IMR-90 (cell line): ENCODE measurements at regions not wholly inside any gene's neighbourhood (a gene's known extent, or its start where the extent isn't known, plus 50 kb on each side); places are given as distances from the start of the nearest gene placed in this dataset.

Experiments
- ATAC-seq: fragments of 200-7000 bp; cut with Tn5 transposase; 2 replicates; pipeline ENCODE4 v1.9.1; 2020; ENCODE audit warnings: low read depth, mild to moderate bottlenecking, moderate library complexity
- BruUV-seq: library from RNA; stranded (reverse); fragments of 400-500 nt; replicated peaks from 2 replicates; lab custom pipeline; 2021; lab: Mats Ljungman, UMichigan
- CTCF ChIA-PET: fragments of 300-600 bp; formaldehyde crosslinking; extraction: SDS; loops from one replicate; lab custom pipeline; 2021; ENCODE audit warnings: antibody characterized with exemption; lab: Yijun Ruan, JAX
- POLR2A ChIA-PET: fragments of 300-600 bp; sonication (Branson Sonifier 250); formaldehyde crosslinking; loops from one replicate; lab custom pipeline; 2022; ENCODE audit warnings: antibody characterized with exemption; ENCODE audit not compliant: unreplicated experiment; lab: Charles Lee
- DNase-seq: peaks from one replicate; pipeline ENCODE4 v3.0.0; 2013
- H2AFZ ChIP-seq: replicated peaks from 2 replicates; pipeline ENCODE3; 2013; ENCODE audit warnings: low read length, mild to moderate bottlenecking; ENCODE audit not compliant: poor library complexity
- H2AK5ac ChIP-seq: 2 replicates; pipeline ENCODE4 v1.6.1; 2013; ENCODE audit warnings: low read depth, low read length, inconsistent platforms
- H2AK9ac ChIP-seq: replicated peaks from 2 replicates; pipeline ENCODE3; 2013; ENCODE audit warnings: mild to moderate bottlenecking, low read depth, low read length, moderate library complexity; ENCODE audit not compliant: poor library complexity
- H2BK120ac ChIP-seq: 2 replicates; pipeline ENCODE4 v1.6.1; 2013; ENCODE audit warnings: low read depth, low read length, inconsistent platforms
- H2BK15ac ChIP-seq: 3 replicates; pipeline ENCODE4 v1.6.1; 2013; ENCODE audit warnings: low read depth, low read length, inconsistent platforms
- H2BK20ac ChIP-seq: 2 replicates; pipeline ENCODE4 v1.6.1; 2013; ENCODE audit warnings: low read depth, mild to moderate bottlenecking, inconsistent platforms, low read length, moderate library complexity
- H2BK5ac ChIP-seq: 2 replicates; pipeline ENCODE4 v1.6.1; 2013; ENCODE audit warnings: mild to moderate bottlenecking, low read depth, low read length, inconsistent platforms; ENCODE audit not compliant: poor library complexity, severe bottlenecking
- H3K14ac ChIP-seq: replicated peaks from 2 replicates; pipeline ENCODE4 v1.6.1; 2013; ENCODE audit warnings: low read depth, low read length, inconsistent platforms
- H3K18ac ChIP-seq: 2 replicates; pipeline ENCODE4 v1.6.1; 2013; ENCODE audit warnings: low read depth, low read length, control low read depth
- H3K23ac ChIP-seq: 2 replicates; pipeline ENCODE4 v1.6.1; 2013; ENCODE audit warnings: low read depth, low read length, inconsistent platforms
- H3K27ac ChIP-seq: 2 replicates; pipeline ENCODE4 v1.5.1; 2013; ENCODE audit warnings: mild to moderate bottlenecking, control low read depth, low read length; ENCODE audit not compliant: insufficient read depth
- H3K27me3 ChIP-seq: 2 replicates; pipeline ENCODE4 v1.6.1; 2013; ENCODE audit warnings: low read length; ENCODE audit not compliant: control insufficient read depth, insufficient read depth
- H3K36me3 ChIP-seq: 2 replicates; pipeline ENCODE4 v1.6.1; 2013; ENCODE audit warnings: low read length, mixed read lengths; ENCODE audit not compliant: control insufficient read depth, insufficient read depth
- H3K4ac ChIP-seq: 2 replicates; pipeline ENCODE4 v1.6.1; 2013; ENCODE audit warnings: low read depth, low read length, inconsistent platforms
- H3K4me1 ChIP-seq: 2 replicates; pipeline ENCODE4 v1.6.1; 2013; ENCODE audit warnings: low read length, mixed read lengths; ENCODE audit not compliant: control insufficient read depth, insufficient read depth
- H3K4me2 ChIP-seq: 2 replicates; pipeline ENCODE4 v1.6.1; 2013; ENCODE audit warnings: low read depth, mild to moderate bottlenecking, control low read depth, low read length, moderate library complexity
- H3K4me3 ChIP-seq: 2 replicates; pipeline ENCODE4 v1.5.1; 2013; ENCODE audit warnings: low read depth, mild to moderate bottlenecking, control low read depth, low read length, moderate library complexity; ENCODE audit not compliant: insufficient read depth
- H3K56ac ChIP-seq: 2 replicates; pipeline ENCODE4 v1.6.1; 2013; ENCODE audit warnings: low read length, inconsistent platforms; ENCODE audit not compliant: insufficient read depth; ENCODE audit errors: extremely low read depth
- H3K79me1 ChIP-seq, 2 experiments: 2 replicates each; pipeline ENCODE4 v1.6.1; 2013; ENCODE audit warnings: low read length in 2 of 2, inconsistent platforms in 1 of 2, low read depth in 1 of 2
- H3K9ac ChIP-seq: 2 replicates; pipeline ENCODE4 v1.6.1; 2013; ENCODE audit warnings: low read depth, low read length, control low read depth
- H3K9me1 ChIP-seq: 2 replicates; pipeline ENCODE4 v1.6.1; 2013; ENCODE audit warnings: low read length, inconsistent platforms; ENCODE audit not compliant: insufficient read depth
- H3K9me3 ChIP-seq: 2 replicates; pipeline ENCODE4 v1.6.1; 2013; ENCODE audit warnings: low read length; ENCODE audit not compliant: control insufficient read depth, insufficient read depth
- H4K20me1 ChIP-seq: 2 replicates; pipeline ENCODE4 v1.6.1; 2013; ENCODE audit warnings: low read length, inconsistent platforms; ENCODE audit not compliant: insufficient read depth
- H4K5ac ChIP-seq: 2 replicates; pipeline ENCODE4 v1.6.1; 2013; ENCODE audit warnings: mild to moderate bottlenecking, low read depth, low read length, control low read depth
- H4K8ac ChIP-seq, 2 experiments: 2 replicates each; pipeline ENCODE4 v1.6.1; 2013; ENCODE audit warnings: low read depth in 2 of 2, low read length in 2 of 2, control low read depth in 1 of 2, inconsistent platforms in 1 of 2
- H4K91ac ChIP-seq: 2 replicates; pipeline ENCODE4 v1.6.1; 2013; ENCODE audit warnings: low read depth, low read length, inconsistent platforms; ENCODE audit not compliant: insufficient read depth
- BHLHE40 ChIP-seq: fragments of 150-350 bp; IDR thresholded peaks from 2 replicates; pipeline ENCODE4 v1.6.1; 2016; ENCODE audit warnings: mild to moderate bottlenecking, low read depth, low read length
- CHD1 ChIP-seq: IDR thresholded peaks from 2 replicates; pipeline ENCODE4 v1.6.1; 2012; ENCODE audit warnings: low read depth, low read length, improper control_type of control experiment
- CTCF ChIP-seq: conservative IDR thresholded peaks from 2 replicates; pipeline ENCODE4 v1.5.1; 2012; ENCODE audit warnings: mild to moderate bottlenecking, low read depth, low read length, improper control_type of control experiment
- FOS ChIP-seq: fragments of 150-350 bp; IDR thresholded peaks from 2 replicates; pipeline ENCODE4 v1.6.1; 2016; ENCODE audit warnings: low read depth, low read length
- MAFK ChIP-seq: IDR thresholded peaks from 2 replicates; pipeline ENCODE4 v1.6.1; 2012; ENCODE audit warnings: low read depth, low read length, improper control_type of control experiment
- MXI1 ChIP-seq: IDR thresholded peaks from 2 replicates; pipeline ENCODE4 v1.6.1; 2012; ENCODE audit warnings: low read depth, mild to moderate bottlenecking, low read length, moderate library complexity, borderline replicate concordance
- NFE2L2 ChIP-seq: fragments of 150-350 bp; IDR thresholded peaks from 2 replicates; pipeline ENCODE4 v1.6.1; 2016; ENCODE audit warnings: low read depth, mild to moderate bottlenecking, low read length
- RCOR1 ChIP-seq: IDR thresholded peaks from 2 replicates; pipeline ENCODE4 v1.6.1; 2012; ENCODE audit warnings: mild to moderate bottlenecking, low read length, improper control_type of control experiment; ENCODE audit not compliant: insufficient replicate concordance
- RFX5 ChIP-seq: IDR thresholded peaks from 2 replicates; pipeline ENCODE4 v1.8.0; 2012; ENCODE audit warnings: low read depth, mild to moderate bottlenecking, low read length, moderate library complexity
- SMC3 ChIP-seq: fragments of 150-350 bp; IDR thresholded peaks from 2 replicates; pipeline ENCODE4 v1.6.1; 2016; ENCODE audit warnings: low read depth, mild to moderate bottlenecking, antibody characterized with exemption, low read length, moderate library complexity
- USF2 ChIP-seq: fragments of 150-350 bp; IDR thresholded peaks from 2 replicates; pipeline ENCODE4 v1.6.1; 2017; ENCODE audit warnings: mild to moderate bottlenecking, antibody characterized with exemption, low read length, low read depth
- WGBS, 2 experiments: methylation state at CpG; one replicate each; pipeline versions ENCODE4 v1.1.5 to v1.1.7; 2013; ENCODE audit warnings: missing lambda C conversion rate in 2 of 2; ENCODE audit not compliant: insufficient read length in 1 of 2; ENCODE audit errors: extremely low coverage in 2 of 2; 5-methylcytosine and 5-hydroxymethylcytosine counted together
- dilution Hi-C: fragments of 300-500 bp; cut with HindIII; formaldehyde crosslinking; loops from one replicate; pipeline ENCODE4 v1.14.3; 2018; ENCODE audit warnings: low sequenced_read_pairs; ENCODE audit not compliant: unreplicated experiment
- in situ Hi-C: fragments of 300-500 bp; cut with MboI; formaldehyde crosslinking; loops from 3 replicates; pipeline ENCODE4 v1.14.3; 2019; ENCODE audit warnings: low sequenced_read_pairs, inconsistent platforms, mixed read lengths
- intact Hi-C: fragments of 100-400 bp; cut with micrococcal nuclease; formaldehyde crosslinking; loops from 2 replicates; pipeline ENCODE4 v1.10.0; 2022

GRCh38 chr10:52965938-52966401, 193.4 kb upstream of the MBL2 start:
- 78% methylated on average over 2 of the region's 6 CpGs; no CpG with 5 or more reads in 1 of the 2 experiments for WGBS, 2 experiments
- H3K79me1 ChIP-seq, result no peaks in the 10 kb centered on the region
- H3K27ac ChIP-seq, result no peak overlapping the region
- no peak overlapping the region for H2BK20ac ChIP-seq
- BruUV-seq, result no TSS peak
- in situ Hi-C loops, result no loop called here
- H2BK5ac ChIP-seq, result no peak overlapping the region
- no peak for ATAC-seq
- H4K5ac ChIP-seq, result no peak overlapping the region
- H3K27me3 ChIP-seq, result no peaks in the 10 kb centered on the region
- H3K23ac ChIP-seq, result no peak overlapping the region
- H3K9ac ChIP-seq, result no peak overlapping the region
- H2AFZ ChIP-seq, result no peak overlapping the region
- no peaks in the 10 kb centered on the region for H4K20me1 ChIP-seq
- no peaks in the 10 kb centered on the region for H3K9me1 ChIP-seq
- no peak overlapping the region for H3K18ac ChIP-seq
- H3K4ac ChIP-seq, result no peak overlapping the region
- POLR2A ChIA-PET, result no interaction called here
- CTCF ChIA-PET, result no interaction called here
- TF ChIP-seq NFE2L2 (no peak), BHLHE40 (no peak), USF2 (no peak), RFX5 (no peak), CHD1 (no peak), SMC3 (no peak), FOS (no peak), MAFK (no peak), CTCF (no peak), RCOR1 (no peak), MXI1 (no peak)
- dilution Hi-C loops, result no loop called here
- no peak overlapping the region for H4K8ac ChIP-seq
- no peak overlapping the region for H2AK5ac ChIP-seq
- no peak overlapping the region for H3K4me2 ChIP-seq
- H3K9me3 ChIP-seq, result no peaks in the 10 kb centered on the region
- H3K4me1 ChIP-seq, result no peaks in the 10 kb centered on the region
- DNase-seq, result no peak
- H2BK15ac ChIP-seq, result no peak overlapping the region
- no peak overlapping the region for H2BK120ac ChIP-seq
- H3K36me3 ChIP-seq, result no peaks in the 10 kb centered on the region
- no peak overlapping the region for H3K4me3 ChIP-seq
- no peak overlapping the region for H3K14ac ChIP-seq
- intact Hi-C loops, result no loop called here
- H3K56ac ChIP-seq, result no peak overlapping the region
- no peak overlapping the region for H4K91ac ChIP-seq
- H2AK9ac ChIP-seq, result no peak overlapping the region
